HG02759 (cell line): ENCODE measurements at regions not wholly inside any gene's neighbourhood (a gene's known extent, or its start where the extent isn't known, plus 50 kb on each side); places are given as distances from the start of the nearest gene placed in this dataset.
"Not testable (repeated sequence)": the region's sequence is repeated elsewhere in the genome, so short reads cannot be mapped to it uniquely, and the experiment has no call there.

ENCODE experiments used
- ATAC-seq: cut with Tn5 transposase; IDR thresholded peaks from one replicate; pipeline ENCODE4 v1.9.1; 2021; ENCODE audit warnings: mild to moderate bottlenecking, moderate library complexity; ENCODE audit not compliant: unreplicated experiment

DNA sequence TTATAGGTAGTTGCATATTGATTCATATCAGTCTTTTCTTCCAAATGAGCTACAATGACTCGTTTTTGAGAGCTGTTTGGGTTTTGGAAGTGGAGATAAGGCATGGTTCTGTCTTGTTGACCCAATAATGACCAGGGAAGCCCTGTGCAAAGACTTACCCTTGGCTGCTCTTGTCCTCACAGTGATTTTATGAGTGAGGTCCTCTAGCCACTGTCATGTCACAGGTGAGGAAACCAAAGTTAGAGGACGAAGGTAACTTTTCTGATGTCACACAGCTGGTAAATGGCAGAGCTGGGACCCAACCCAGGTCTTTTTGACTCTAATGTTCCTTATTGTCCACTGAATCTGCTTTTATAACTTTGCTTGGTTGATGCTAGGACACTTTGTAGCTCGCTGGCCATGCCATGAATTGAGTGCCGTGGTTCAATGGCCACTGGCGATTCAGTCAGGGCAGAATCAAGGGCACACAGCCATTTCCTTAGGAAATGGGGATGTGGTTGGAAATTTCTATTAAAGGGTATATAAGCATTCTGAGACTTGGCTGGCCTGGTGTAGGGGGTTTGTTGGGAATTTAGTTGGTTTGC, 249.1 kb downstream of the GOLGA6L6 start:
- not testable (repeated sequence) for ATAC-seq

DNA sequence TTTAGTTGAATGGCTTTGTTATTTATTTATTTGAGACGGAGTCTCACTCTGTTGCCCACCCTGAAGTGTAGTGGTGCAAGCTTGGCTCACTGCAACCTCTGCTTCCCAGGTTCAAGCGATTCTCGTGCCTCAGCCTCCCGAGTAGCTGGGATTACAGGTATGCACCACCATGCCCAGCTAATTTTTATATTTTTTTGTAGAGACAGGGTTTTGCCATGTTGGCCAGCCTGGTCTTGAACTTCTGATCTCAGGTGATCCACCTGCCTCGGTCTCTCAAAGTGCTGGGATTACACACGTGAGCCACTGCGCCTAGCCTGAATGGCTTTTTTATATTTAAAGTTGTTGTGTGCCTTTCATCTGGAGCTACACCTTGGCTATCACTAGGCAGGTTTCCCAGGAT, 250.0 kb downstream of the GOLGA6L6 start:
- ATAC-seq = not testable (repeated sequence)

DNA sequence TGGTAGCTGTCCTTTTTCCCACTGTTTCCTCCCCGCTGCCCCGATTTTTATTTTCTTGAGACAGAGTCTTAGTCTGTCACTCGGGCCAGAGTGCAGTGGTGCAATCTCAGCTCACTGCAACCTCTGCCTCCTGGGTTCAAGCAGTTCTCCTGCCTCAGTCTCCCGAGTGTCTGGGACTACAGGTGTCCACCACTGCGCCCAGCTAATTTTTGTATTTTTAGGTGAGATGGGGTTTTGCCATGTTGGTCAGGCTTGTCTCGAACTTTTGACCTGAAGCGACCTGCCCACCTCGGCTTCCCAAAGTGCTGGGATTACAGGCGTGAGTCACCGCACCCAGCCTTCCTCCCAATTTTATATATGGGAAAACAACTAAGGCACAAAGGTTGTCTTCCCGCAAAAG, 251.0 kb downstream of the GOLGA6L6 start:
- ATAC-seq = not testable (repeated sequence)

DNA sequence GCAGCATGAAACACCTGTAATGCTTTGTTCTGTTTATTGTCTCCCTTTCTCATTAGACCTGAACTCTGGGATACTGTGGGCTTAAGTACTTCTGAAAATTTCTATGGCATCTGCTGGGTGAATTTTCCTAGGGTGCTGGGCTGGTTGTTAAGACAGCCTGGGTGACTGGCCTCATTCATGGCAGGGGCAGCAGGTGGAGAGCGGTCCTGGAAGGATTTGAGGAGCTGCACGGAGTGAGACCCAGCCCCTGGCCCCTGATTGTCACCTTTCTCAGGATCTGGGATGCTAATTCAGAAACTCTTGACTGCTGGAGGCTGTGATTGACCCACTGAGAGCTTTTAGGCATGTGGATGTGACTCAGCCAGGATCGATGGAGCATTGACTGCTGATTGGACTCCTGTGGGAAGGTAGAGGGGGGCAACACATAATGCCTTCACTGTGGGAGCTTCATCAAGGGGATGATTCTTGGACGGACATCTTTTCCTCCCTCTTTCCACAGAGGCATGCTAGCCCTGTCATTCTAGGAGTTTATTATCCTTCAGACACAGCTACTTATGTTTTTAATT, 252.0 kb downstream of the GOLGA6L6 start:
- ATAC-seq = not testable (repeated sequence)

DNA sequence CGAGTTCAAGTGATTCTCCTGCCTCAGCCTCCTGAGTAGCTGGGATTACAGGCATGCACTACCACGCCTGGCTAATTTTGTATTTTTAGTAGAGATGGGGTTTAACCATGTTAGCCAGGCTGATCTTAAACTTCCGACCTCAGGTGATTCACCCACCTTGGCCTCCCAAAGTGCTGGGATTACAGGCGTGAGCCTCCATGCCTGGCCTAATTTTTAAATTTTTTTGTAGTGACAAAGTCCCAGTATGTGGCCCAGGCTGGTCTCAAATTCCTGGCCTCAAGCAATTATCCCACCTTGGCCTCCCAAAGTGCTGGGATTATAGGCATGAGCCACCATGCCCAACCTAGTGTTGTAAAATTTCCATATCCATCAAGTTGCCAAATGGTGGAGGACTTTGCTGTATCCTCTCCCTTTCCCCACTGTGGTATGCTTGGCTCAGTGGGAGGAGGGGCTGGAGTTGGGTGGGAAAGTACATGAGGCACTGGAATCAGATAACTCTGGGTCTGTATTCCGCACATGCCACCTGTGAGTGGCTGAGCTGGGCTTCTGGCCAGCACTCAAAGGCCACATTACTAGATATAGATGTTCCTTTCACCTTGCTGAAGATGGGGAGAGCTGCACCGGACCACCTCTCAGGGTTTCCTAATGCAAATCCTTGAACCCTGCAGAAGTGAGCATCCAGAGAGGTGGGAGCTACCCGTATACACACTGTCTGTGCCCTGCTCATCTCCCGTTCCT, 252.6 kb downstream of the GOLGA6L6 start:
- not testable (repeated sequence) for ATAC-seq

DNA sequence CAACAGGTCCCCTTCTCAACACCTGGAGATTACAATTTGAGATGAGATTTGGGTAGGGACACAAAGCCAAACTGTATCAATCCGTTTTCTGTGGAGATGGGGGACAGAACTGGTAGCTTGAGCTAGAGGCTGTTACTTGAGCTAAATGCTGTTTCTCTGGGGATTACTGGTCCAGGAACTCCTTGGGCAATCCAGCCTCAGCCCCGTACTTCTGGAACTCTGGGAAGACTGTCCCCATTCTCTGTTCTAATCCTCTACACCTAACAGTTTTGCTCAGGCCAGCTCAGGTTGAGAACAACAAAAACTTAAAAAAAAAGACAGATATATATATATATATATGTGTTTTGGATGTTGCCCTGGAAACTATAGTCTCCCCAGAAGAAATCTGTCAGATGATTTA, 255.0 kb downstream of the GOLGA6L6 start:
- ATAC-seq = not testable (repeated sequence)

DNA sequence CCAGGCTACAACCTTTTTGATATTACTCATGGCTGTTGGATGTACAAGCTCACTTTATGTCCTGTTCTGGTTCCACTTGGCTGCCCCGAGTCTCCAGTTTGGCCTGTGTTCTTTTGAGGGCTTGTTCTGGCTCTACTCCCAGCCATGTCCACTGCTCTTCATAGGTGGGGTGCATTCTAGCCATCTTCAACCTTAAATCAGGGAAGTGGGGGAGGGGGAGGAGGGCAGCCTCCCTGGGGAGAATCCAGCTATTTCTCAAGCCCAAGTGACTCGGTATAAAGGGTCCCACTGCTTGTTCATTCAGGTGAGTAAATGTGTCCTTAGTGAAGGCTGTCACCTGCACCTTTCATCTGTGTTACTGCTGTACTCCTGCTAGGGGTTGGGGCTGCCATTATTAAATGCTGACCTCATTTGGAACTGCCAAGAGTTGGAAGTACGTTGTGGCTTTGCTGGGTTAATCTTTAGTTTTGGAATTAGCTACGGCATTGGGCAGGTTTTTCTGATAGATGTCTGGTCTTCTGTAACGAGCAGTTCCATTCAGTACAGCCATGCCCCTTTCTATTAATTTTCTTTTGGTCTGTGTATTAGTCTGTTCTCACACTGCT, 255.8 kb downstream of the GOLGA6L6 start:
- ATAC-seq = not testable (repeated sequence)

DNA sequence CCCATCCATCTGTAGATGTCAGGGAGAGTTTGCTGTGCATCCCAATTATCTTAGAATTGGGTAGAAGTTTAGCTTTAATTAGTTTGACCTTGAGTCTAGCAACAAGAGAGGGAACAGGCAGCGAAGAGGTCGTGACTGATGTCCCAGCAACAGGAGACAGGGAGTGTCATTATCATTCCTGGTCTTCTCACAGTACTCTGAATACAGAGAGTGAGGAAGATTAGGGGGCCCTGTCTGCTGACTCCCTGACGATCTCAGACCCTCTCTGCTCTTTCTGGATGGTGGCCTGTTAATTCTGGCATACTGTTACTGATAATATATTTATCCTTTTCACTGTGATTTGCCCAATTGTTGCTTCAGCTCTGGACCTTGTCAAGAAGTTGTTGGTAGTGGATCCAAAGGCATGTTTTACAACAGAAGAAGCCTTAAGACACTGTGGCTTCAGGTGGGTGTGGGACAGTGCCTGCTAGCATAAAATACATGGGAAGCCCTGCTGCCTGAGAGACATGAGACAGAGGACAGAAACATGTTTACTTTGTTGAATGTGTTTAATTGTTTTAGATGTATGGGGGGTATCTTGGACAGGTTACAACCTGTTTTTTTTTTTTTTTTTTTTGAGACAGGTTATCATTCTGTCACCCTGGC, 256.6 kb downstream of the GOLGA6L6 start:
- ATAC-seq = not testable (repeated sequence)

DNA sequence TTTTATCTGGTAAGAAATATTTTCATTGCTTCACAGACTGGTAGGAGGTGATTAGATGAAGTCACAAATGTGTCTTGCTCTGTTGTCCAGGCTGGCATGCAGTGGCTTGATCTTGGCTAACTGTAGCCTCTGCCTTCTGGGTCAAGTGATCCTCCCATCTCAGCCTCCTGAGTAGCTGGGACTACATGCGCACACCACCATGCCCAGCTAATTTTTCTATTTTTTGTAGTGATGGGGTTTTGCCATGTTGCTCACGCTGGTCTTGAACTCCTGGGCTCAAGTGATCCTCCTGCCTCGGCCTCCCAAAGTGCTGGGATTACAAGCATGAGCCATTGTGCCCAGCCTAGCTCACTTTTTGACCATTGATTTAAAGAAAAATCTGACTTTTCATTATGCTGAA, 257.9 kb downstream of the GOLGA6L6 start:
- ATAC-seq = not testable (repeated sequence)

DNA sequence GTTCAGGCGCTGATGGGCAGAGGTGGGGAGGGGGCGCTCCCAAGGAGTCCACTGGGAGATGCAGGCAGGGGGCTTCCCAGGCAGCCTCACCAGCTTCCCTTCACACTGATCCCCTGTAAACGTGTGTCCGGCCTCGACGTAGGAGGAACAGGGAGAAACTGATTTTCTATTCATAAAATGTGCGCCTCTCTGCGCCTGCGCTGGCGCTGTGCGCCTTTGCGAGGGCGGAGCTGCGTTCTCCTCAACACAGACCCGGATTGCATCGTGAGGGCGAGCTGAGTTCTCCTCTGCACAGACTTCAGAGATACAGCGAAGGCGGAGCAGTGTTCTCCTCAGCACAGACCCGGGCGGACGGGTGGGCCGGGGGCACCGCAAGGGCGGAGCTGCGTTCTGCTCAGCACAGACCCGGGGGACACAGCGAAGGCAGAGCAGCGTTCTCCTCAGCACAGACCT, 259.1 kb downstream of the GOLGA6L6 start:
- not testable (repeated sequence) for ATAC-seq

DNA sequence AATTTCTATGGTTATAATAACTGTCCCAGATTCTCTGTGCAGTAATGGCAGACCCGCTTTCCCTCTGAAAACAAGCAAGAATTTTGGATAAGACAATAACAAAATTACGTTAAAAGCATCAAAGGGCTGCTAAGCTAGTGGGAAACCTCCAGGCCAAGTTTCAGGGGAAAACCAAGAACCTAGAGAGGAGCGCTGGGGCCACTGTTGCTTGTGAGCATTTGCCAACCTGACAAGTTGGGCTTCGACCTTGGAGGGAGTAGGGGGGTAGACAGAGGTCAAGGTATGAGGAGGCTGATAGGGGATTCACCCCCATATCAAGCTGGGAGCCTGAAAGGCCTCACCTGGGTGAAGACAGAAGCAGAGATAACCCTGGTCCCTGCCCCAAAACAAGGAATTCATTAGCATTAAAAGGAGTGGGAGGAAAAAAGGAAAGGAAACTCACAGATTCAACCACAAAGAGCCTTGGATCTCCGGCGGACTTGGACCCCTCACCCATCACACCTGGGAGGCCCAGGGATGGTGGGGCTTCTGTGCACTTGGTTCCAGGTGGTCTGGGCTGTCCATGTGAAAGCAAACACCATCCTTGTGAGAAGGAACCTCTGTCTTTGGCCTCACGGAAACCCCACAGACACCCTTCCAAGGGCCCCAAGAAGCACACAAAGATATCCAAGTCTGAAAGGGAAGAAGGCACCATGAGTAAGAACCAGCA, 259.9 kb downstream of the GOLGA6L6 start:
- not testable (repeated sequence) for ATAC-seq

DNA sequence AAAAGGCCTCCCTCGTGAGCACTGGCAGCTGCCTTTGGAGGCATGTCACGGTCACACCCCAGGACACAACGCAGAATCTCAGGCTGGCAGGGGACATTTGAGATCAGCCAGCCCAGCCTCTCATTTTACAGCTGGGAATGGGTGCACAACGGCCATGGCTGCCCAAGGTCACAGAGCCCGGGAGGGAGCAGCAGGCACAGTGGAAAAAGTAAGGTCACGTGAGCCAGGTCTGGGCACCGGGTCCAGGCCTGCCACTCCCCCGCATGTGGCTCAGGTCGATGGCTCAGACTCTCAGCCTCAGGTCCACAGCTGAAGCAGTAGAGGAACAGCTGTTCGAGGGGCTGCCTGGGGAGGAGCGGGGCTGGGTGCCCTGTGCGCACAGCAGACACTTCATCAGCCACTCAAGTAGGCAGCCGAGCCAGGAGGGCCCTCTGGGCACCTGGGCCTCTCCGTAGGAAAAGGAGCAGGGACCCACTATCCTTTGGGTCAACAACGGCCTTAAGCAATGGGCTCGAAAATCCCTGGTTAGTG, 260.6 kb downstream of the GOLGA6L6 start:
- ATAC-seq = no peak

DNA sequence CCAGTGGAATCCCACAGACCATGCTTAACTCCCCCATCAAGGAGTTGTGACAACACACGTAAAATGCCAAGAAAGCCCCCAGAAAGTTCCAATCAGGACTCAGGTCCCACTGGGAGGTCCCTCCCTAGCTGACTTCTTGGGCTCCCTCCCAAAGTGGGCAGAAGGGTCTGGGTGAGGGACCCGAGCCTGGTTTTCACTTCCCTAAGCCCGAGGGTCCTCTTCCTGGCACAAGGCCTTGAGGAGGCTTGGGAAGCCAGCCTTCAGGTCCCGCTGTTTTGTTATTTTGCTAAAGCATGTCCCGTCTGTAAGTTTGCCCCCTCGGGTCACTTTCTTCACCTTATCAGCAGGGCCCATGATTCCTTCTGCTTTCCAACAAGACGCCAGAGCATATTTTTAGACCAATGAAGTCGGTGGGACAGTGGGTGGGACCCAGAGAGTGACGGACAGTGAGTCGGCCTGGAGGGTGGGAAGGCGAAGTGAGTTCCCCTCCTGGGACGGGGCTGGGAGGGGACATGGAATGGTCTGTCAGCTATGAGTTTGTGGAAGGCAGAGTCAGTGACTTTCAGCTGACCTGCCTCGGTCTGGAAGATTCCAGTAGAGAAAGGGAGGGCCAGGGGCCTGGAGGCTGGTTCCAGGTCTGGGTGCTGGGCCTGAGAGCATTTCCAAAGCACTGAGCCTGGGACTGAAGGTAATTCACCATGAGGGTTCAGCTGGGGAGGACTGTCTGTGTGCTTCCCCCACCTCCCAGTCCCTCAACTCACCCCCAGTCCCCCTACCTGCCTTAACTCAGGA, 261.3 kb downstream of the GOLGA6L6 start:
- not testable (repeated sequence) for ATAC-seq

DNA sequence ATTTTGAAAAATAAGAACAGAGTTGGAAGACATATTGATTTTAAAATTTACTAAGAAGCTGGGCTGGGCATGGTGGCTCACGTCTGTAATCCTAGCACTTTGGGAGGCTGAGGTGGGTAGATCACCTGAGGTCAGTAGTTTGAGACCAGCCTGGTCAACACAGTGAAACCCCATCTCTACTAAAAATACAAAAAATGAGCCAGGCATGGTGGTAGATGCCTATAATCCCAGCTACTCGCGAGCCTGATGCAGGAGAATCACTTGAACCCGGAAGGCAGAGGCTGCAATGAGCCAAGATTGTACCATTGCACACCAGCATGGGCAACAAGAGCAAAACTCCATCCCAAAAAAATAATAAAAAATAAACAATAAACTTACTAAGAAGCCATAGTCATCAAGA, 262.5 kb downstream of the GOLGA6L6 start:
- not testable (repeated sequence) for ATAC-seq

DNA sequence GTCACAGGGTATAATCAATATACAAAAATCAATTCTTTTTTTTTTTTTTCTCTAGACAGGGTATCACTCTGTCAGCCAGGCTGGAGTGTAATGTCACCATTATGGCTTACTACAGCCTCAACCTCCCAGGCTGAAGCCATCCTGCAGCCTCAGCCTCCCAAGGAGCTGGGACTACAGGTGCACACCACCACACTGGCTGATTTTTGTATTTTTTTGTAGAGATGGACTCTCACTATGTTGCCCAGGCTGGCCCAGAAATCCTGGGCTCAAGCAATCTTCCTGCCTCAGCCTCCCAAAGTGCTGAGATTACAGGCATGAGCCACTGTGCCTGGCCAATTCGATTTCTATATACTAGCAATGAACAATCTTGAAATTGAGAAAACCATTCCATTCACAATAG, 263.2 kb downstream of the GOLGA6L6 start:
- ATAC-seq = not testable (repeated sequence)

DNA sequence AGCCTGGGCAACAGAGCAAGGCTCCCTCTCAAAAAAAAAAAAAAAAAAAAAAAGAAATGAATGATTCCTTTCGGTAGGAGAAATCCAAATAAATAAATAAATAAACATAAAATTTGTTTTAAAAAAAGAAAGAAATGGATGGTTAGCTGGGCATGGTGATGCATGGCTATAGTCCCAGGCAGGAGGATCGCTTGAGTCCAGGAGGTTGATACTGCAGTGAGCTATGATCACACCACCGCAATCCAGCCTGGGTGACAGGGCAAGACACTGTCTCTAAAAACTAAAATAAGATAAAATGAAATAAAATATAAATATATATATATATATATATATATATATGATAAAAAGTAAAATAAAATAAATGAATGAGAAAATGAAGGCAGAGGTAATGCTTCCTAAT, 264.1 kb downstream of the GOLGA6L6 start:
- not testable (repeated sequence) for ATAC-seq

DNA sequence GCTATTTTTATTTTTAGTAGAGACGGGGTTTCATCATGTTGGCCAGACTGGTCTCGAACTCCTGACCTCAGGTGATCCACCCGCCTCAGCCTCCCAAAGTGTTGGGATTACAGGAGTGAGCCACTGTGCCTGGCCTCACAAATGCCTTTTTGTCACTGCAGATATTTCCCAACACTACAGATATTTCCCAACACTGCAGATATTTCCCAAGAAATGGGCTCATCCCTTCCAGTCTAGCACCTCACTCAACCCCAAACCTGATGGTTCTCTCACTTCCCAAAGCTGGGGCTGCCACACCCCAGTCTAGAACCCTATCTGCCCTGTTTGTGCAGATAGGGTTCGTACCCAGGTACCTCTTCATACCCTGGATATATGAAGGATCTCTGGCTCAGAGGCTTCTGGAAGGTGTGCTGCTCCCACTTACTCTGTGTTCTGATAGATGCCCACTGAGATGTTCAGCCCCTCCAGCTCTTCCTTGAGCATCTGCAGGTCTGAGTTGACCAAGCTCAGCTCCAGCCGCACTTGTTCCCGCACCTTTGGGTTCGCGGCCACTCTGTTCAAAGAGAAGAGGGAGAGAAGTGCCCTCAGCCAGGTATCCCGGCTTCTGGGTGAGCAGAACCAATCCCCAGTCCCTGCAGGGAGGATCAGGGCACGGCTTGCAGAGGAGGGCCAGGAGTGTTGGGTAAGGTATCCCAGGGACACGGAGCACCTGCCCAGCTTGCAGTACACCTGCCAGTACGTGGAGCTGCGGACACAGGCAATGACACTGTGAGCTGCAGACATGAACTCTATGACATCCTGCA, 265.1 kb downstream of the GOLGA6L6 start:
- not testable (repeated sequence) for ATAC-seq

DNA sequence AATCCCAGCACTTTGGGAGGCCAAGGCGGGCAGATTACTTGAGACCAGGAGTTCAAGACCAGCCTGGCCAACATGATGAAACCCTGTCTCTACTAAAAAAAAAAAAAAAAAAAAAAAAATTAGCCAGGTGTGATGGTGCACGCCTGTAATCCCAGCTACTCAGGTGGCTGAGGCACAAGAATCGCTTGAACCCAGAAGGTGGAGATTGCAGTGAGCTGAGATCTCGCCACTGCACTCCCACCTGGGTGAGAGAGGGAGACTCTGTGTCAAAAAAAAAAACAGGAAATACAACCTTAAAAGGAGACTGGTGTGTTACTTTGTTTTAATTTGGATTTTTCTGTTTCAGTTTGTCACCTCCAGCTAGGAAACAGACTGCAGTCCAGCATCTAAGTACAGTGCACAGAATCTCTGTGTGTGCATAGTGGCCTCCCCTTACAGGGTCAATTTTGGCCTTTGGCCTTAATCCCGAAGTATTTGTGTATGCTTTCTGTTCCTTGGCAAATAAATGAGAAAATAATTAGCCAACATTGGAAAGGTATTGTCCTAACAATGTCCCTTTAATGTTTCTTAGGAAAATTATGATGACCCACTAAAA, 266.1 kb downstream of the GOLGA6L6 start:
- ATAC-seq = not testable (repeated sequence)
